Esophagus muscularis mucosa (tissue), 4 donors: ENCODE measurements at regions not wholly inside any gene's neighbourhood (a gene's known extent, or its start where the extent isn't known, plus 50 kb on each side); places are given as distances from the start of the nearest gene placed in this dataset.

Experiments used
- DNase-seq: peaks from one replicate; pipeline ENCODE4 v3.0.0-alpha.2; 2017; ENCODE audit errors: extremely low spot score
- H3K27ac ChIP-seq, 4 donors: fragments of 200-600 bp; sonication (generic); replicated peaks in 1 of 4; 1 replicate in 3 of 4; 2 replicates in 1 of 4; pipeline ENCODE4 v1.5.1; 2016 to 2019; ENCODE audit warnings: mild to moderate bottlenecking in 1 of 4
- H3K27me3 ChIP-seq, 4 donors: fragments of 200-600 bp; sonication (generic); one replicate each; pipeline versions ENCODE4 v1.5.1 to v1.6.0; 2016 to 2019
- H3K36me3 ChIP-seq, 4 donors: fragments of 200-600 bp; sonication (generic); one replicate each; pipeline ENCODE4 v1.5.1; 2016 to 2019
- H3K4me1 ChIP-seq, 4 donors: fragments of 200-600 bp; sonication (generic); one replicate each; pipeline ENCODE4 v1.5.1; 2016 to 2019
- H3K4me3 ChIP-seq, 4 donors: fragments of 200-600 bp; sonication (generic); 1 replicate in 2 of 4; 2 replicates in 2 of 4; pipeline ENCODE4 v1.5.1; 2016 to 2019; ENCODE audit warnings: mild to moderate bottlenecking in 4 of 4, moderate library complexity in 1 of 4
- H3K9me3 ChIP-seq, 4 donors: fragments of 200-600 bp; sonication (generic); 1 replicate in 3 of 4; 2 replicates in 1 of 4; pipeline ENCODE4 v1.5.1; 2016 to 2019
- CTCF ChIP-seq, 3 experiments: fragments of 200-600 bp in 2 of 3; fragments of 450-650 bp in 1 of 3; sonication (generic) in 2 of 3; IDR thresholded peaks; one replicate each; pipeline ENCODE4 v1.5.1; 2017 to 2019; ENCODE audit warnings: antibody characterized with exemption in 3 of 3, mild to moderate bottlenecking in 2 of 3, moderate library complexity in 1 of 3
- EP300 ChIP-seq: sonication (generic); formaldehyde crosslinking; IDR thresholded peaks from one replicate; pipeline ENCODE4 v1.6.1; 2017; ENCODE audit warnings: antibody characterized with exemption
- POLR2A ChIP-seq: fragments of 450-650 bp; IDR thresholded peaks from one replicate; pipeline ENCODE4 v1.6.1; 2017; ENCODE audit warnings: antibody characterized with exemption, moderate library complexity, mild to moderate bottlenecking, low read depth
- POLR2AphosphoS5 ChIP-seq, 2 donors: sonication (generic); formaldehyde crosslinking; IDR thresholded peaks; one replicate each; pipeline ENCODE4 v1.6.1; 2017; ENCODE audit warnings: antibody characterized with exemption in 2 of 2
- WGBS: methylation state at CpG from one replicate; pipeline ENCODE4 v1.1.5; 2018; 5-methylcytosine and 5-hydroxymethylcytosine counted together
- intact Hi-C: fragments of 100-400 bp; cut with DNase I; formaldehyde crosslinking; loops from one replicate; pipeline ENCODE4 v1.15.1; 2023

GRCh38 chr6:139941826-139942225, 567.4 kb upstream of the CITED2 start:
- Histone ChIP-seq H3K27ac (no peak overlapping the region), H3K4me1 (peaks cover 0 to 12% (median 9%) of the 10 kb centered on the region in 4 donors), H3K4me3 (no peak overlapping the region), H3K36me3 (no peaks in the 10 kb centered on the region), H3K9me3 (no peaks in the 10 kb centered on the region), H3K27me3 (no peaks in the 10 kb centered on the region)
- intact Hi-C loops: no loop called here
- no peak for DNase-seq
- 28% methylated on average over 3 of the region's 3 CpGs for WGBS
- TF ChIP-seq CTCF (IDR thresholded peaks at IDR 0.05) (no peak), EP300 (no peak), POLR2AphosphoS5 (IDR thresholded peaks at IDR 0.05) (no peak), POLR2A (no peak)

- no peak for TF ChIP-seq POLR2AphosphoS5 (IDR thresholded peaks at IDR 0.05)
- TF ChIP-seq EP300: no peak
- no peak for TF ChIP-seq CTCF (IDR thresholded peaks at IDR 0.05)
- no peak for TF ChIP-seq POLR2A
- Histone ChIP-seq H3K4me1 (peaks cover 0 to 12% (median 9%) of the 10 kb centered on the region in 4 donors), H3K27me3 (no peaks in the 10 kb centered on the region), H3K36me3 (no peaks in the 10 kb centered on the region), H3K27ac (no peak overlapping the region), H3K9me3 (no peaks in the 10 kb centered on the region), H3K4me3 (no peak overlapping the region)
- intact Hi-C loops: no loop called here
- WGBS: 82% methylated on average over 8 of the region's 8 CpGs
- DNase-seq: no peak
These were observed 566.6 kb upstream of the CITED2 start for GRCh38 chr6:139940741-139941729.

GRCh38 chr6:139939189-139939979, 564.9 kb upstream of the CITED2 start:
- Histone ChIP-seq H3K27me3 (no peaks in the 10 kb centered on the region), H3K36me3 (no peaks in the 10 kb centered on the region), H3K9me3 (no peaks in the 10 kb centered on the region), H3K27ac (no peak overlapping the region), H3K4me3 (no peak overlapping the region), H3K4me1 (peaks cover 0 to 12% (median 9%) of the 10 kb centered on the region in 4 donors)
- TF ChIP-seq POLR2A (no peak), EP300 (no peak), CTCF (IDR thresholded peaks at IDR 0.05) (no peak), POLR2AphosphoS5 (IDR thresholded peaks at IDR 0.05) (no peak)
- WGBS: 91% methylated on average over 2 of the region's 2 CpGs
- DNase-seq: no peak
- intact Hi-C loops: no loop called here

- H3K9me3 ChIP-seq: no peaks in the 10 kb centered on the region
- no peaks in the 10 kb centered on the region for H3K36me3 ChIP-seq
- TF ChIP-seq POLR2A (no peak), POLR2AphosphoS5 (IDR thresholded peaks at IDR 0.05) (no peak), EP300 (no peak), CTCF (IDR thresholded peaks at IDR 0.05) (no peak)
- WGBS: 90% methylated on average over 3 of the region's 3 CpGs
- H3K27ac ChIP-seq: no peak overlapping the region
- intact Hi-C loops: no loop called here
- no peaks in the 10 kb centered on the region for H3K27me3 ChIP-seq
- H3K4me3 ChIP-seq: no peak overlapping the region
- no peak for DNase-seq
- no peaks in the 10 kb centered on the region for H3K4me1 ChIP-seq
These were observed 558.2 kb upstream of the CITED2 start for GRCh38 chr6:139932671-139933070.
